CD14-positive monocyte (primary cell): ENCODE measurements at regions not wholly inside any gene's neighbourhood (a gene's known extent, or its start where the extent isn't known, plus 50 kb on each side); places are given as distances from the start of the nearest gene placed in this dataset.
"Not testable (repeated sequence)": the region's sequence is repeated elsewhere in the genome, so short reads cannot be mapped to it uniquely, and the experiment has no call there.

Source experiments
- DNase-seq, 3 donors: peaks; one replicate each; pipeline ENCODE4 v3.0.0-alpha.2; 2011 to 2022
- H2AFZ ChIP-seq: 2 replicates; pipeline ENCODE4 v1.6.0; 2012; ENCODE audit warnings: mild to moderate bottlenecking, low read depth, low read length, inconsistent platforms; ENCODE audit not compliant: insufficient read depth, poor library complexity, severe bottlenecking
- H3K27ac ChIP-seq, 2 donors: 1 replicate in 1 of 2; 2 replicates in 1 of 2; pipeline ENCODE4 v1.5.1; 2012 to 2013; ENCODE audit warnings: low read length in 2 of 2, control low read depth in 1 of 2, inconsistent platforms in 1 of 2, low read depth in 1 of 2, mild to moderate bottlenecking in 1 of 2
- H3K27me3 ChIP-seq, 2 donors: one replicate each; pipeline versions ENCODE4 v1.6.0 to v1.6.1; 2011 to 2013; ENCODE audit warnings: low read length in 2 of 2; ENCODE audit not compliant: control insufficient read depth in 2 of 2, insufficient read depth in 2 of 2
- H3K36me3 ChIP-seq, 2 donors: replicated peaks in 1 of 2; 1 replicate in 1 of 2; 2 replicates in 1 of 2; pipeline versions ENCODE4 v1.5.1 to v1.6.1; 2012 to 2013; ENCODE audit warnings: low read length in 2 of 2, control low read depth in 1 of 2, inconsistent platforms in 1 of 2, mild to moderate bottlenecking in 1 of 2; ENCODE audit not compliant: insufficient read depth in 2 of 2, control insufficient read depth in 1 of 2
- H3K4me1 ChIP-seq, 2 donors: 1 replicate in 1 of 2; 2 replicates in 1 of 2; pipeline versions ENCODE4 v1.5.1 to v1.6.1; 2012 to 2013; ENCODE audit warnings: low read length in 2 of 2, control low read depth in 1 of 2, inconsistent platforms in 1 of 2, mild to moderate bottlenecking in 1 of 2, moderate library complexity in 1 of 2; ENCODE audit not compliant: insufficient read depth in 2 of 2, control insufficient read depth in 1 of 2
- H3K4me2 ChIP-seq: replicated peaks from 2 replicates; pipeline ENCODE3; 2012; ENCODE audit warnings: low read length, moderate library complexity, mild to moderate bottlenecking; ENCODE audit not compliant: poor library complexity, severe bottlenecking; ENCODE audit errors: extremely low read depth
- H3K4me3 ChIP-seq, 3 experiments: fragments of 200-600 bp in 1 of 3; sonication (generic) in 1 of 3; replicated peaks in 1 of 3; 1 replicate in 2 of 3; 2 replicates in 1 of 3; pipeline ENCODE4 v1.5.1; 2011 to 2013; ENCODE audit warnings: low read length in 3 of 3, mild to moderate bottlenecking in 3 of 3, control low read depth in 2 of 3, low read depth in 2 of 3, inconsistent platforms in 1 of 3, moderate library complexity in 1 of 3
- H3K79me2 ChIP-seq: 2 replicates; pipeline ENCODE4 v1.6.0; 2012; ENCODE audit warnings: mild to moderate bottlenecking, control low read depth, inconsistent platforms, low read length, moderate library complexity; ENCODE audit not compliant: insufficient read depth
- H3K9ac ChIP-seq: 2 replicates; pipeline ENCODE4 v1.6.0; 2017; ENCODE audit warnings: low read length, mild to moderate bottlenecking; ENCODE audit not compliant: insufficient read depth, poor library complexity, severe bottlenecking
- H3K9me3 ChIP-seq, 2 donors: replicated peaks in 1 of 2; 1 replicate in 1 of 2; 2 replicates in 1 of 2; pipeline versions ENCODE4 v1.5.1 to v1.6.1; 2012 to 2013; ENCODE audit warnings: low read length in 2 of 2, control low read depth in 1 of 2; ENCODE audit not compliant: control insufficient read depth in 1 of 2, insufficient read depth in 1 of 2
- H4K20me1 ChIP-seq: 2 replicates; pipeline ENCODE4 v1.6.0; 2012; ENCODE audit warnings: mild to moderate bottlenecking, low read length, control low read depth, moderate library complexity; ENCODE audit not compliant: insufficient read depth
- H3K27ac Mint-ChIP-seq, 7 donors: one replicate each; pipeline ENCODE4 v1.8.0; 2020; ENCODE audit warnings: mild to moderate bottlenecking in 7 of 7, mixed read lengths in 7 of 7, moderate library complexity in 6 of 7, inconsistent platforms in 2 of 7
- H3K27me3 Mint-ChIP-seq, 3 donors: one replicate each; pipeline ENCODE4 v1.8.0; 2021 to 2022; ENCODE audit warnings: low read depth in 3 of 3, mild to moderate bottlenecking in 3 of 3, mixed read lengths in 3 of 3, moderate library complexity in 3 of 3, inconsistent platforms in 1 of 3
- H3K36me3 Mint-ChIP-seq, 2 donors: one replicate each; pipeline ENCODE4 v1.8.0; 2020; ENCODE audit warnings: mixed read lengths in 2 of 2, inconsistent platforms in 1 of 2, mild to moderate bottlenecking in 1 of 2
- H3K4me1 Mint-ChIP-seq: one replicate; pipeline ENCODE4 v1.8.0; 2020; ENCODE audit warnings: mild to moderate bottlenecking, mixed read lengths
- H3K4me3 Mint-ChIP-seq, 2 donors: one replicate each; pipeline ENCODE4 v1.8.0; 2020; ENCODE audit warnings: mild to moderate bottlenecking in 2 of 2, mixed read lengths in 2 of 2, moderate library complexity in 1 of 2
- H3K9me3 Mint-ChIP-seq, 7 donors: one replicate each; pipeline ENCODE4 v1.8.0; 2020 to 2022; ENCODE audit warnings: mixed read lengths in 7 of 7, mild to moderate bottlenecking in 6 of 7, moderate library complexity in 6 of 7, inconsistent platforms in 2 of 7
- WGBS: methylation state at CpG from one replicate; pipeline ENCODE4 v1.1.5; 2013; ENCODE audit warnings: missing lambda C conversion rate; ENCODE audit not compliant: insufficient coverage; 5-methylcytosine and 5-hydroxymethylcytosine counted together
- intact Hi-C, 2 donors: fragments of 100-400 bp; cut with micrococcal nuclease; formaldehyde crosslinking; loops; one replicate each; pipeline versions ENCODE4 v1.15.0 to v1.15.1; 2023

DNA sequence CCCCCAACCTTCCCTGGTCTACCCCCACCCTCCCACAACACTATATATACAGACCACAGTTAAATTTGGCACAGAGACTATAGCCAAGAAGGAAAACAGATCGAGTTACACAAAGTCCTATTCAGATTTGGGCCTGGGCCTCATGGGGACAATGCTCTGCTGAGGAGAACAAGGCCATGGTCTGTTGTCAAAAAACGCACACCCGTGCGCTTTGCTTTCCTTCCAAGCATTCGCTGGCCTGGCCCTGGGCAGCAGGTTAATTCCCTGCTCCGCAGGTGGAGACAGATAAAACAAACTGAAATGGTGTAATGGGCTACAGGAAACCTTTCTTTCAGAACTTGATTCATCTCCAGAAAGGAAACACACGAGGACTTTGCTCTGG lies 256.2 kb downstream of the BCL2L11 start:
- H3K27me3 ChIP-seq, H3K9ac ChIP-seq, H3K79me2 ChIP-seq, intact Hi-C loops, H3K4me2 ChIP-seq, H3K4me3 ChIP-seq, H4K20me1 ChIP-seq, H3K27me3 Mint-ChIP-seq, H3K9me3 ChIP-seq, DNase-seq, H3K9me3 Mint-ChIP-seq, H3K4me3 Mint-ChIP-seq, H3K27ac ChIP-seq, H2AFZ ChIP-seq, H3K36me3 ChIP-seq, H3K36me3 Mint-ChIP-seq: not testable (repeated sequence)
- WGBS = no CpG with 5 or more reads among the region's 7 CpGs
- Mint-ChIP-seq H3K4me1 (peaks cover 20% of the 10 kb centered on the region), H3K27ac (peak overlapping the region in 3 of 7 donors; percentile 9 to 33 (median 31))
- peaks cover 22% of the 10 kb centered on the region in 2 donors for H3K4me1 ChIP-seq

GRCh38 chr2:111377386-111377959 lies 256.8 kb downstream of the BCL2L11 start:
- WGBS = no CpG with 5 or more reads among the region's 13 CpGs
- DNase-seq = not testable (repeated sequence)

GRCh38 chr2:111378348-111378747 lies 257.6 kb downstream of the BCL2L11 start:
- H3K9ac ChIP-seq, H3K4me3 Mint-ChIP-seq, DNase-seq, H3K4me2 ChIP-seq, H3K4me3 ChIP-seq, H3K27me3 Mint-ChIP-seq, H3K9me3 Mint-ChIP-seq, H3K36me3 ChIP-seq, H4K20me1 ChIP-seq, H3K36me3 Mint-ChIP-seq, H3K79me2 ChIP-seq, H3K27ac ChIP-seq, H2AFZ ChIP-seq, H3K27ac Mint-ChIP-seq, H3K9me3 ChIP-seq, H3K27me3 ChIP-seq, intact Hi-C loops: not testable (repeated sequence)
- no CpG with 5 or more reads among the region's 3 CpGs for WGBS
- peaks cover 22% of the 10 kb centered on the region in 2 donors for H3K4me1 ChIP-seq
- H3K4me1 Mint-ChIP-seq = peaks cover 22% of the 10 kb centered on the region

More at GRCh38 chr2:111377386-111377959, 256.8 kb downstream of the BCL2L11 start:
- H3K27me3 Mint-ChIP-seq, H2AFZ ChIP-seq, H3K9me3 Mint-ChIP-seq, H3K79me2 ChIP-seq, H3K27ac ChIP-seq, H3K27ac Mint-ChIP-seq, H3K4me3 Mint-ChIP-seq, H3K36me3 Mint-ChIP-seq, H3K36me3 ChIP-seq, intact Hi-C loops, H4K20me1 ChIP-seq, H3K9me3 ChIP-seq, H3K9ac ChIP-seq, H3K27me3 ChIP-seq, H3K4me3 ChIP-seq, H3K4me2 ChIP-seq: not testable (repeated sequence)
- peaks cover 22% of the 10 kb centered on the region for H3K4me1 Mint-ChIP-seq
- H3K4me1 ChIP-seq = peaks cover 22% of the 10 kb centered on the region in 2 donors

DNA sequence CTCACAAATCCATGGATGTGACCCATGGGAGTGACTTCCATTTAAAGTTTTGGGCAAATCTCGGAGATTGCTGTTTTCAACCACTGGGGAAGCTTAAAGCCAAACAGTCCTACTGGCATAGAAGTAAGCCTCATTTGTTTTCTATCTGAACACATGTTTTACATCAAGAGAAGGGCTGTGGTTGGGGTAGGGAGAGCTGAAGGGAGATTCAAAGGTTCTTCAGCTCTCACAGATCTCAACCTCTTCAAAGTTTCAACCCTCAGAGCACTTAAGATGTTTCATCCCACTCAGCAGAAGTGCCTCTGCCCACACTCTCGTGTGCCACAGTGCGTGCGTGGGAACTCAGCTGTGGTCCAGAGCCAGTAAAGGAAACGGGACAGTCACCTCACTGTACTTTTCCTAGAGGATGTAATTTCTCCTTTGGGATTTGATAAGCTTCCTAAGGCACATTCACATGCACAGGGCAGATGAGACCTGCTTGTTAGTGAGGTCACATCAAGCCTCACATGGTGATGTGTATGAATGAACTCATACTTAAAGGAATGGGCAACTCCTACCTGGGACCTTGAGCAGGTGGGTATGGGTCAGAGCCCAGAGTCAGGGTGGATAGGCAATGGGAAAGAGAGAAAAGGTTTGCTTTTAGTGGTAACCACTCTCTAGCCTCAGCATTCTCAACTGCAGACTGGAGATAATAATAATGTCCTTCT lies 260.2 kb downstream of the BCL2L11 start:
- DNase-seq, H3K79me2 ChIP-seq, H3K27me3 ChIP-seq, H3K4me2 ChIP-seq, H3K36me3 Mint-ChIP-seq, H2AFZ ChIP-seq, H3K4me1 Mint-ChIP-seq, H3K9me3 Mint-ChIP-seq, H3K27ac ChIP-seq, H3K4me3 ChIP-seq, H3K9me3 ChIP-seq, H4K20me1 ChIP-seq, H3K4me3 Mint-ChIP-seq, H3K9ac ChIP-seq, H3K36me3 ChIP-seq, intact Hi-C loops, H3K27me3 Mint-ChIP-seq: not testable (repeated sequence)
- H3K27ac Mint-ChIP-seq = peak overlapping the region in 2 of 7 donors; percentile 22 to 42
- peaks cover 11 to 12% of the 10 kb centered on the region in 2 donors for H3K4me1 ChIP-seq
- no CpG with 5 or more reads among the region's 5 CpGs for WGBS
